ENCODE measurements at regions not wholly inside any gene's neighbourhood (a gene's known extent, or its start where the extent isn't known, plus 50 kb on each side); places are given as distances from the start of the nearest gene placed in this dataset.

- TF ChIP-seq CTCF (IDR thresholded peaks at IDR 0.05), result no peak
- TF ChIP-seq POLR2A (IDR thresholded peaks at IDR 0.05), result no peak
These were observed 121.1 kb downstream of the ACKR3 start for GRCh38 chr2:236690726-236691125.

All from ovary (tissue), 3 donors.